SJCRH30 (cell line): ENCODE measurements at regions not wholly inside any gene's neighbourhood (a gene's known extent, or its start where the extent isn't known, plus 50 kb on each side); places are given as distances from the start of the nearest gene placed in this dataset.
A peak's percentile ranks its signal among the peaks of the same experiment; 100 is the strongest.
"Not testable (repeated sequence)": the region's sequence is repeated elsewhere in the genome, so short reads cannot be mapped to it uniquely, and the experiment has no call there.

Experiments
- DNase-seq, 2 experiments: peaks; one replicate each; pipeline ENCODE4 v3.0.0-alpha.2; 2015 to 2020
- H3K27ac ChIP-seq: fragments of 250-450 bp; sonication (Bioruptor Pico); 2 replicates; pipeline ENCODE4 v1.5.1; 2020; ENCODE audit warnings: mild to moderate bottlenecking, moderate library complexity
- H3K27me3 ChIP-seq: fragments of 250-450 bp; sonication (Bioruptor Pico); 2 replicates; pipeline ENCODE4 v1.5.1; 2020; ENCODE audit warnings: mild to moderate bottlenecking, moderate library complexity
- H3K36me3 ChIP-seq: fragments of 250-450 bp; sonication (Bioruptor Pico); 2 replicates; pipeline ENCODE4 v1.5.1; 2020; ENCODE audit warnings: mild to moderate bottlenecking, moderate library complexity
- H3K4me1 ChIP-seq: fragments of 250-450 bp; sonication (Bioruptor Pico); 2 replicates; pipeline ENCODE4 v1.5.1; 2020; ENCODE audit warnings: mild to moderate bottlenecking, moderate library complexity
- H3K4me3 ChIP-seq: fragments of 250-450 bp; sonication (Bioruptor Pico); 2 replicates; pipeline ENCODE4 v1.5.1; 2020; ENCODE audit warnings: mild to moderate bottlenecking, moderate library complexity
- H3K9me3 ChIP-seq: fragments of 250-450 bp; sonication (Bioruptor Pico); replicated peaks from 2 replicates; pipeline ENCODE4 v1.5.1; 2020; ENCODE audit warnings: mild to moderate bottlenecking, moderate library complexity

DNA sequence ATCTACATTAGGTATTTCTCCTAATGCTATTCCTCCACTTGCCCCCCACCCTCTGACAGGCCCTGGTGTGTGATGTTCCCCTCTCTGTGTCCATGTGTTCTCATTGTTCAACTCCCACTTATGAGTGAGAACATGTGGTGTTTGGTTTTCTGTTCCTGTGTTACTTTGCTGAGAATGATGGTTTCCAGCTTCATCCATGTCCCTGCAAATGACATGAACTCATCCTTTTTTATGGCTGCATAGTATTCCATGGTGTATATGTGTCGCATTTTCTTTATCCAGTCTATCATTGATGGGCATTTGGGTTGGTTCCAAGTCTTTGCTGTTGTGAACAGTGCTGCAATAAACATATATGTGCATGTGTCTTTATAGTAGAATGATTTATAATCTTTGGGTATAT, 50.6 kb upstream of the GRHL3 start:
- not testable (repeated sequence) for H3K36me3 ChIP-seq, H3K4me3 ChIP-seq, DNase-seq, H3K27me3 ChIP-seq, H3K9me3 ChIP-seq, H3K27ac ChIP-seq, H3K4me1 ChIP-seq

DNA sequence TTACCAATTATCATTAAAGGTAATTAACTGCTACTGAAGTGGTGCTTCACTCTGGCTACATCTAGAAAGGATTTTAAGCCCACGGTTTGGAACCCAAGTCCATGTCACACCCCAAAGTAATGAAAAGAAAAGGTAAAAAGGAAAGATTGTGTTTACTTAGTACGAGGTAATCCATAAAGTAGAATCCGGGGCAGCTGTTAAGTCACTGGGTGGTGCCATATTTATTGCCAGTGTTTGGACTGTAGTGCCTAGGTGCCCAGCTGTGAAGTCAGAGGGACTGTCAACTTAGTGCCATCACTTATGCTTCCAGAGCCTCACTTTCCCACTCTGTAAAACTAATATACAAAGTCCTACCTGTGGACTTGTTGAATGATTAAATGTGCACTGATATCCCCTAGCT, 52.2 kb upstream of the GRHL3 start:
- Histone ChIP-seq H3K36me3 (no peaks in the 10 kb centered on the region), H3K27ac (no peak overlapping the region), H3K27me3 (no peaks in the 10 kb centered on the region), H3K4me1 (no peaks in the 10 kb centered on the region), H3K9me3 (peaks cover 4% of the 10 kb centered on the region; the same call in 1 of the 2 replicates), H3K4me3 (no peak overlapping the region)
- DNase-seq, result no peak

DNA sequence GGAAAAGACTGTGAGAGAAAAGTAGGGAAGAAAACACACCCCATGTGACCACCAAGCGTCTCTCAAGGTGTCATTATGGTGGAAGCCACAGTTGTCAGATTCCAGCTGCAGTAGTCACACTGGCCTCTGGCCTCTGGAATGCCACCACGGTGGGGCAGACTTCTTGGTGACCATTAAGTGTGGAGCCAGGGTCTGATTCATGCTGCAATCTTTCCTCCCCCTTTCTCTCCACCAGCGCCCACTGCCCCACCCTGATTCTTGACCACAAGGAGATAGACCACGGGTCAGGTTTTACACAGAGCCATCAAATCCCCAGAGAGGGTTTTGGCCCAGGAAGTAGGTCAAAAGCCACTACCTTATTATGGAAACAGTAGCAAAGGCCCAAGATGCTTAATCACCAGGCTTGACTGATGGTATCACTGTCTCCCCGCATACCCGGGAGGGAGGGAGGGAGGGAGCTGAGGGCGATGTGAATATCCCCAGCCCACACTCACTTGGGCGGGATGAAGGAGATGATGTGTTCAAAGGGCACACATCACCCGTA, 52.7 kb upstream of the GRHL3 start:
- Histone ChIP-seq H3K4me1 (no peaks in the 10 kb centered on the region), H3K9me3 (peaks cover 4% of the 10 kb centered on the region; the same call in 1 of the 2 replicates), H3K36me3 (no peaks in the 10 kb centered on the region), H3K27ac (no peak overlapping the region), H3K27me3 (no peaks in the 10 kb centered on the region), H3K4me3 (no peak overlapping the region)
- peak; percentile 9 to 48 for DNase-seq

DNA sequence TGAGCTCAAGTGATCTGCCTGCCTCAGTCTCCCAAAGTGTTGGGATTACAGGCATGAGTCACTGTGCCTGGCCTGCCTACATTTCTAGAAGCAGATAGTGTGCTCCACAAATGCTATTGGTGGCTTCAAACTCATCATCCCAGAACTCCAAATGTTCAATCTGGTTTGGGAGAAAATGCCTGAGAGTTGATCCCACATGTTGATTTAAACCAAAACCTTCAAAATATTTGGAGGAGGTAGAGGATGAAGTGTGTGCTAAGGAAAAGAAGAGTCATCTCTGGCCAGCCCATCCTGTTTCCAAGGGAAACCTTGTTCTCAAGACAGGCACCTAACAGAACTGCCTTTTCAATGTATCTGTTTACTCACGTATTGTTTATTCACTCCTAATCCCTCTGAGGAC, 55.4 kb upstream of the GRHL3 start:
- no peak overlapping the region for H3K4me3 ChIP-seq
- H3K4me1 ChIP-seq, result no peaks in the 10 kb centered on the region
- no peak for DNase-seq
- peaks cover 4% of the 10 kb centered on the region; the same call in 1 of the 2 replicates for H3K9me3 ChIP-seq
- no peaks in the 10 kb centered on the region for H3K36me3 ChIP-seq
- no peaks in the 10 kb centered on the region for H3K27me3 ChIP-seq
- H3K27ac ChIP-seq, result no peak overlapping the region

DNA sequence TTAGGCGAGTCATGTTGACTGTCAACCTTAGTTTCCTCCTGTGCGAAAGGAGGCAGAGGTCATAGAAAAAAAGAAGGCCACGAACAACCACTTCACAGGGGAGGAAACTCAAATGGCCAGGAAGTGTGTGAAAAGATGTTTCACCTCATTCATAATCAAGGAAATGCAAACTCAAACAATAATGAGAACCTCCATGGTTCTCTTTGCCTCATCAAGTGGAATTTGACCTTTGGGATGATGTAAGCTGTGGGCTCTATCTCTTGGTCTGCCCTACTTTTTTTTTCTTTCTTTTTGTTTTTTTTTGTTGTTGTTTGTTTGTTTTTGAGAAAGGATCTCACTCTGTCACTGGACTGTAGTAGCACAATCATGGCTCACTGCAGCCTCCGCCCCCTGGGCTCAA, 55.9 kb upstream of the GRHL3 start:
- H3K27me3 ChIP-seq, result no peaks in the 10 kb centered on the region
- no peak overlapping the region for H3K4me3 ChIP-seq
- H3K27ac ChIP-seq, result no peak overlapping the region
- H3K4me1 ChIP-seq, result no peaks in the 10 kb centered on the region
- peaks cover 4% of the 10 kb centered on the region; the same call in 1 of the 2 replicates for H3K9me3 ChIP-seq
- H3K36me3 ChIP-seq, result no peaks in the 10 kb centered on the region
- no peak for DNase-seq

DNA sequence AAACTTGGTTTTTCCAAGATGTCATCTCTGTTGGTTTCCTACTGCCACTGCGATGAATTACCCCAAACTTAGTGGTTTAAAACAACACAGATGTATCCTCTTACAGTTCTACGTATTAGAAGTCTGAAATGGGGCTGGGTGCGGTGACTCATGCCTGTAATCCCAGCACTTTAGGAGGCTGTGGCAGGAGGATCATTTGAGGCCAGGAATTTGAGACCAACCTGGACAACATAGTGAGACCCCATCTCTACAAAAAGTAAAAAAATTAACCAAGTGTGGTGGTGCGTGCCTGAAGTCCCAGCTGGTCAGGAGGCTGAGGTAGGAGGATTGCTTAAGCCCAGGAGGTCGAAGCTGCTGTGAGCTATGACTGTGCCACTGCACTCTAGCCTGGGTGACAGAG, 57.2 kb upstream of the GRHL3 start:
- DNase-seq, result no peak
- Histone ChIP-seq H3K36me3 (no peaks in the 10 kb centered on the region), H3K27me3 (no peaks in the 10 kb centered on the region), H3K9me3 (peaks cover 4% of the 10 kb centered on the region; the same call in 1 of the 2 replicates), H3K4me3 (no peak overlapping the region), H3K4me1 (no peaks in the 10 kb centered on the region), H3K27ac (no peak overlapping the region)

DNA sequence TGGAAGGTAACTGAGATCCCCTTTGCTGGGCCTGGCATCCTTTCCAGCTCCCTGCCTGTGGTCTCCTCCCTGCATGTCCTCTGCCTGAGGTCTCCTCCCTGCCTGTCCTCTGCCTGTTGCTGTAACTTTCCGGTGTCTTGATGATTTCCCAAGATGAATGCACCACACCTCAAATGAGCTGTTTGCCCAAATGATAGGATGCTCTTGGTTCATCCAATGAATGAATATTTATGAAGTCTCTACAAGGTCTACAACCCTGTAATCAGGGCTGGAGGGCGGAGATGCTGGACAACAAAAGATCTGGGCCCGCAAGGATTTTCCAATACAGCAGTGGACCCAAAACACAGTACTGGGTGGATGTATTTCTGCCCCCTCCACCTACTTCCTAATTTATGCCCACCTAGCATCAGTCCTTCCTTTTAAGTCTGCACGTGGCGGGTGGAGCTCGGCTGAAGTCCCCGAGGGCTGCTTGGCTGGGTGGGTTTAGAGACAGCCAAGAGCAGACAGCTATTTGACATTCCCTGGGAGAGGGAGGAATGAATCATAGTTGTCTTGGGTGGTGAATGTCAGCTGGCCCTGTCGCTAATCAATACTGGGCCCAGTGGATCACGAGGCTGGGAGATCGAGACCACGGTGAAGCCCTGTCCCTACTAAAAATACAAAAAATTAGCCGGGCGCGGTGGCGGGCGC, 60.3 kb upstream of the GRHL3 start:
- Histone ChIP-seq H3K4me3 (no peak overlapping the region), H3K27me3 (0 out of 2 replicates have a peak, but pooled peaks cover 4% of the 10 kb centered on the region), H3K36me3 (no peaks in the 10 kb centered on the region), H3K4me1 (no peaks in the 10 kb centered on the region), H3K9me3 (peaks cover under 1% of the 10 kb centered on the region; the same call in 1 of the 2 replicates), H3K27ac (no peak overlapping the region)
- DNase-seq, result no peak

DNA sequence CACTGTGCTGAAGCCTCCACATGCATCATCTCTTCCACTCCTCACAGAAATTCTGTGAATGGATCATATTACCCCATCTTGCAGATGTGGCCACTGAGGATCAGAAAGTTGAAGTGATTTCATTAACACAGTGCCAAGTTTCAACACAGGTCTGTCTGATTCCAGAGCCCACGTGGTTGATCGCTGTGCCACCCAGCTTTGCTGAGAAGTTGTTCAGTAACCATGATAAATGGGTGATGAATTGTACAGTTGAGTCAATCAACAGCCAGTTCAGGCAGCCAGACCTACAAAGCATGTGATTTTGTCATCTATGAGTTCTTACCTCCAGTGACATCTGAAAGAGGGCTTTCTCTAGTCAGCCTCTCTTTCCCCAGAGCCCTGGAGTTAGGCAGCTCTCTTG, 61.8 kb upstream of the GRHL3 start:
- DNase-seq, result no peak
- Histone ChIP-seq H3K36me3 (no peaks in the 10 kb centered on the region), H3K27ac (no peak overlapping the region), H3K9me3 (no peaks in the 10 kb centered on the region; the same call in 1 of the 2 replicates), H3K4me1 (no peaks in the 10 kb centered on the region), H3K27me3 (0 out of 2 replicates have a peak, but pooled peaks cover 4% of the 10 kb centered on the region), H3K4me3 (no peak overlapping the region)

DNA sequence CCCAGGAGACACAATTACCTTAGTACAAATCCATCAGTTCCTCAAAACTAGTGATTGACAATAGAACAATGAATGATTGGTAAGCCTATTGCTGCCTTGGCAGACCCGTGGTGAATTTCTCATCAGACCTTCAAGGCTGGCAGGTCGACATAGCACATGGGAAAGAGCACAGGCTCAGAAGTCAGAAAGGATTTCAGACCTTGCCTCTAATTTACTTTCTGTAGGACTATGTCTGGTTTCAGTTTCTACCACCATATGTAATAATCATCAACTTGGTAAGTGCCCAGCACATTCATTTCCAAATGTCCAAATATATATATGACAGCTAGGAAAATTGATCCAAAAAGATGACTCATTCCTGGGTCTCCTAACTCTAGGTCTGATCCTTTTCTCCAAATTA, 62.5 kb upstream of the GRHL3 start:
- H3K27me3 ChIP-seq, result 0 out of 2 replicates have a peak, but pooled peaks cover 4% of the 10 kb centered on the region
- DNase-seq, result no peak
- no peak overlapping the region for H3K27ac ChIP-seq
- no peaks in the 10 kb centered on the region for H3K9me3 ChIP-seq
- no peaks in the 10 kb centered on the region for H3K36me3 ChIP-seq
- H3K4me1 ChIP-seq, result no peaks in the 10 kb centered on the region
- no peak overlapping the region for H3K4me3 ChIP-seq

DNA sequence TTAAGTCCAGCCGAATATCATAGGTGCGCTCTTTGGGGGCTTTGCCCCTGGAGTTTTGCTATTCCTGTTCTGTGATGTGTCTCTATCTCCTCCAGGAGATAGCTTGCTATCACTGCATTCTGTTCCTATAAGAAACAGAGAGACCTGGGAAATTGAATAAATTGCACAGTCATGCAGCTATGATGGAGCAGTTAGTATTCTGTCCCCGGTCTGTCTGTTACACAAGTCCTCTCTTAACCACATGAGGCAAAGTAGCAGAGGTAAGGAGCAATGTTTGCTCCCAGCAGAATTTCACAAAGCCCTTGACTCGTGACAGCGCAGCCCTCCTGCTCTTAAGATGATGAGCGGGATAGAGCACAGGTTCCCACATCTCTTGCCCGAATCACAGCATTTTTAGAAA, 63.9 kb upstream of the GRHL3 start:
- Histone ChIP-seq H3K9me3 (no peaks in the 10 kb centered on the region), H3K27ac (no peak overlapping the region), H3K4me1 (no peaks in the 10 kb centered on the region), H3K27me3 (0 out of 2 replicates have a peak, but pooled peaks cover 12% of the 10 kb centered on the region), H3K36me3 (no peaks in the 10 kb centered on the region), H3K4me3 (no peak overlapping the region)
- no peak for DNase-seq

DNA sequence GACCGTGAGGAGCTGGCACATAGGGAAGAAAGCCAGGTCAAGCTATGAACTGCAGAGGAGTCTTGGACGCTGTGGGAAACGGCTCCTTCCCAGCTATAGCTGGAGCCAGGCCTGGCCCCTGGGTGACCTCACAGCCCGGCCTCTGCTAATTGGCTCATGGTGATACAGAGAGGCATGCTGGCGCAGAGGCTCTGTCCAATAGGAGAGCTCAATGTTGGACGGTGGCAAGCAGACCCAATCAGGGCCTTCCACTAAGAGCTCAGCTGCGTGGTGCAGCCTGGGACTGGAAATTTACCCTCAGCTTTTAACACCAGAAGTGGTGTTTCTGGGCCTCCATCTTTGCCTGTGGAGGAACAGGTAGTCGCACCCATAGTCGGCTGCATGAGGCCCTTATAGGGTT, 64.4 kb upstream of the GRHL3 start:
- Histone ChIP-seq H3K4me1 (no peaks in the 10 kb centered on the region), H3K27ac (no peak overlapping the region), H3K4me3 (no peak overlapping the region), H3K27me3 (0 out of 2 replicates have a peak, but pooled peaks cover 12% of the 10 kb centered on the region), H3K9me3 (no peaks in the 10 kb centered on the region), H3K36me3 (no peaks in the 10 kb centered on the region)
- peak; percentile 10 to 15 for DNase-seq

DNA sequence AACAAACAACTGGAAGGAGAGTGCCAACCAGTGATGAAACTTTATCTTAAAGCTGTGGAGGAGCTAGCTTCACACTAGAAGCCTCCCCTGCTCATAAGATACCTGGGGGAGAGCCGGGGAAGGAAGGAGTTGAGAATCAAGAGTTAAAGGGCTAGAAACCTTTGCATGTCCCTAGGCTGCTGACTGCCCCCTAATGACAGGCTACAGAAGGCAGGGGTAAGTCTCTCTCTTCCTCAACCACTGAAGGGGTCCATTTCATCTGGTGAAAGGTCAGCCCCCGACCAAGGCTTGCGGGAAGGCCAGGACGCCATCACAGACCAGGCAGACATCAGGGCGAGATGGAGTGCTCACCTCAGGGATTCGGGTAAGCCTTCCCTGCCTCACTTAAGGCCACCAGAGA, 65.6 kb upstream of the GRHL3 start:
- Histone ChIP-seq H3K4me1 (no peaks in the 10 kb centered on the region), H3K27me3 (0 out of 2 replicates have a peak, but pooled peaks cover 12% of the 10 kb centered on the region), H3K4me3 (no peak overlapping the region), H3K27ac (no peak overlapping the region), H3K9me3 (no peaks in the 10 kb centered on the region), H3K36me3 (no peaks in the 10 kb centered on the region)
- no peak for DNase-seq

DNA sequence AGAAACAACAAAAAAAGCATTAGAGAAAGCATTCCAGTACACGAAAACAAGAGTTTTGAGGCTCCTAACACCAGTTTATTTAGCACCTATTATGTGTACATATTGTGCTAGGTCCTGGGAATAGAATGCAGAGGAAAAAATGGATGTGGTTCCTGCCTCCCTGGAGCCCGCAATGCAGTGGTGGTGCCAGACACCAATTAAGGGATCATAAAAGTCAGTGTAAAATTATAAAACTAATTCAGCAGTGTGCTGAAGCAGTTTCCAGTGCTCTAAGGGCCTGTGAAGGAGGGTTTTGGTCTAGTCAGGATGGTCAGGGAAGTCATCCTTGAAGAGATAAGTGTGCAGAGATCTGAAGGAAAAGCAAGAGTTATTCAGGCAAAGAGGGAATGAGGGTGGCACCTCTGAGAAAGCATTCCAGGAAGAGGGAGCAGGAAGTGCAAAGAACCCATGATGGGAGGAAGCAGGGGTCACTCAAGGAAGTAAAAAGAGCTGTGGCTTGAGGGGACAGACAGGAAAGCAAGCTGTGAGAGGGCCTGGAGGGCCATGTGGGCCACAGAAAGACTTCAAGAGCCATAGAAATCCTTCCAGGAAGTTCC, 65.2 kb upstream of the IFNLR1 start:
- Histone ChIP-seq H3K4me1 (no peaks in the 10 kb centered on the region), H3K9me3 (no peaks in the 10 kb centered on the region), H3K27ac (no peak overlapping the region), H3K27me3 (0 out of 2 replicates have a peak, but pooled peaks cover 12% of the 10 kb centered on the region), H3K36me3 (no peaks in the 10 kb centered on the region), H3K4me3 (no peak overlapping the region)
- DNase-seq, result no peak

DNA sequence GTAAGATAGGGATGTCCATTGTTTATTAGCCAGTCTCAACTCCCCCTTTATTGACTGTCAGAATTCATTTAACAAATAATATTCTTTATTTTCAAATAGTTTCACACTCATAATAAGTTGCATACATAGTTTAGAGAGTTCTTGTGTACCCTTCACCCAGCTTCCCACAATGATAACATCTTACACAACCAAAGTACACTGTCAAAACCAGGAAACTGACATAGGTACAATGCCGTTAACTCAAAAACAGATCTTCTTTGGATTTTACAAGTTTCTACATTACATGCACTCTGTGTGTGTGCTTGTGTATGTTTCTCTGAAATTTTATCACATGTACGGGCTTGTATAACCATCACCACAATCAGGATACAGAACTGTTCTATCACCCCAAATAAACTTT, 64.4 kb upstream of the IFNLR1 start:
- no peak for DNase-seq
- Histone ChIP-seq H3K9me3 (no peaks in the 10 kb centered on the region), H3K36me3 (no peaks in the 10 kb centered on the region), H3K4me1 (no peaks in the 10 kb centered on the region), H3K4me3 (no peak overlapping the region), H3K27me3 (0 out of 2 replicates have a peak, but pooled peaks cover 12% of the 10 kb centered on the region), H3K27ac (no peak overlapping the region)

DNA sequence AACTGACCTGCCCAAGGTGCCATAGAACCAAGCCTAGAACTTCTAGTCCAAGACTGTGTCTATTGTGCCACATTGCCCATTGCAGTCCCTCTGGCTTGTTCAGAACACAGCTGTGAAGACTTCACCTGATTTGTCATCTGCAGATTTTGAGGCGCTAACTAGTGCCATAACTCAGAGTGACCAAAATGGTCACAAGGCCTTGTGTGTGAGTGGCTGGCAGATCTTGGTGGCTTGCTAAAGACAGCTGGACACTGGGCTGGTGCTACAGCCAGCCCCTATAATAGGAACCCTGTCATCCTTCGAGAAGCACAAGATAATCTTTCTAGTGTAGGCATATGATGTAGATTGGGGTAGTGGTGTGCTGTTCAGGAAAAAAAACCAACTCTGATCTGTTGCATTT, 63.7 kb upstream of the IFNLR1 start:
- DNase-seq, result no peak
- H3K4me1 ChIP-seq, result no peaks in the 10 kb centered on the region
- H3K4me3 ChIP-seq, result no peak overlapping the region
- no peaks in the 10 kb centered on the region for H3K36me3 ChIP-seq
- H3K27me3 ChIP-seq, result 0 out of 2 replicates have a peak, but pooled peaks cover 12% of the 10 kb centered on the region
- H3K27ac ChIP-seq, result no peak overlapping the region
- H3K9me3 ChIP-seq, result no peaks in the 10 kb centered on the region
